PC-9 (cell line): ENCODE measurements at regions not wholly inside any gene's neighbourhood (a gene's known extent, or its start where the extent isn't known, plus 50 kb on each side); places are given as distances from the start of the nearest gene placed in this dataset.

Source experiments
- BruUV-seq: library from RNA; stranded (reverse); fragments of 400-500 nt; replicated peaks from 2 replicates; lab custom pipeline; 2021; lab: Mats Ljungman, UMichigan
- CTCF ChIA-PET: fragments of 300-600 bp; sonication (Branson Sonifier 250); formaldehyde crosslinking; loops from one replicate; lab custom pipeline; 2022; ENCODE audit warnings: antibody characterized with exemption; lab: Charles Lee
- POLR2A ChIA-PET: fragments of 300-600 bp; sonication (Branson Sonifier 250); formaldehyde crosslinking; loops from one replicate; lab custom pipeline; 2022; ENCODE audit warnings: antibody characterized with exemption; ENCODE audit not compliant: unreplicated experiment; lab: Charles Lee
- DNase-seq, 2 experiments: peaks; one replicate each; pipeline versions ENCODE4 v3.0.0 to v3.0.0-alpha.2; 2015 to 2022; ENCODE audit warnings: mixed read lengths in 1 of 2
- H2AFZ ChIP-seq: fragments of 200-600 bp; sonication (generic); 2 replicates; pipeline ENCODE4 v1.8.1; 2017; ENCODE audit warnings: antibody characterized with exemption
- H3F3A ChIP-seq: fragments of 200-600 bp; sonication (generic); 2 replicates; pipeline ENCODE4 v1.8.1; 2017; ENCODE audit warnings: antibody characterized with exemption, mild to moderate bottlenecking, low read depth; ENCODE audit not compliant: insufficient read depth
- H3K27ac ChIP-seq: fragments of 200-600 bp; sonication (generic); 2 replicates; pipeline ENCODE4 v1.6.1; 2016; ENCODE audit warnings: mixed run types
- H3K27me3 ChIP-seq: fragments of 200-600 bp; sonication (generic); 2 replicates; pipeline ENCODE4 v1.6.1; 2016; ENCODE audit warnings: low read depth, mixed run types; ENCODE audit not compliant: insufficient read depth
- H3K36me3 ChIP-seq: fragments of 200-600 bp; sonication (generic); 2 replicates; pipeline ENCODE4 v1.6.1; 2016; ENCODE audit warnings: low read depth, mixed run types
- H3K4me1 ChIP-seq: fragments of 200-600 bp; sonication (generic); replicated peaks from 2 replicates; pipeline ENCODE4 v1.6.1; 2016; ENCODE audit warnings: mixed run types; ENCODE audit not compliant: insufficient read depth
- H3K4me2 ChIP-seq: fragments of 200-600 bp; sonication (generic); 2 replicates; pipeline ENCODE4 v1.6.1; 2017; ENCODE audit warnings: mixed run types
- H3K4me3 ChIP-seq: fragments of 200-600 bp; sonication (generic); 2 replicates; pipeline ENCODE4 v1.6.1; 2016; ENCODE audit warnings: mixed run types
- H3K79me2 ChIP-seq: fragments of 200-600 bp; sonication (generic); 2 replicates; pipeline ENCODE4 v1.6.1; 2017; ENCODE audit warnings: low read depth, mixed run types
- H3K9me2 ChIP-seq: fragments of 200-600 bp; sonication (generic); 2 replicates; pipeline ENCODE4 v1.8.1; 2017; ENCODE audit warnings: mild to moderate bottlenecking; ENCODE audit not compliant: insufficient read depth
- H3K9me3 ChIP-seq: fragments of 200-600 bp; sonication (generic); 2 replicates; pipeline ENCODE4 v1.8.1; 2016; ENCODE audit warnings: low read depth; ENCODE audit not compliant: insufficient read depth
- H4K20me1 ChIP-seq: fragments of 200-600 bp; sonication (generic); 2 replicates; pipeline ENCODE4 v1.8.1; 2017; ENCODE audit not compliant: insufficient read depth
- EZH2 ChIP-seq: fragments of 200-600 bp; sonication (generic); IDR thresholded peaks from 2 replicates; pipeline ENCODE4 v1.8.0; 2017; ENCODE audit warnings: antibody characterized with exemption, low read depth
- intact Hi-C: fragments of 100-400 bp; cut with micrococcal nuclease; formaldehyde crosslinking; loops from one replicate; pipeline ENCODE4 v1.10.0; 2022; ENCODE audit not compliant: unreplicated experiment
- TF ChIP-seq, protein P1 (sequence below): fragments of 200-600 bp; sonication (generic); conservative IDR thresholded peaks from 2 replicates; pipeline ENCODE4 v1.6.1; 2017; ENCODE audit warnings: mixed run types, antibody characterized with exemption, mild to moderate bottlenecking, moderate library complexity

DNA sequence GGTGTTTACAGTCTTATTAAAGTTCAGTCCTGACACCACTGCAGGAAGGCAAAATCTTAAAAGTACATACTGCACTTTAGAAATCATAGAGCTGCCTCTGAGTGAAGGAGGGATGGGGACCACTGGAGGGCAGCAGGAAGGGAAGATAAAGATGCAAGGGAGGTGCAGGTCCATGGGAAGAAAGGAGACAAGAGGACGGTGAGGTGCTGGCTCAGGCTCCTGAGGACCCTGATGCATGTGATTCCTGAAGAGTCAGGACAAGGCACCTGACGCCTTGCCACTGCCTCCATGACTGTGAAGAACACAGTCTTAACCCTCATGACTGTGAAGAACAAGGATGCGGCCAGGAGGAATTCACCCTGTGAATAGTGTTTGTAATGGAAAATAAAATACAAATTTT is 116.2 kb upstream of the NPAS2 start:
- Histone ChIP-seq H3K4me3 (no peak overlapping the region), H3K9me3 (no peaks in the 10 kb centered on the region), H4K20me1 (no peaks in the 10 kb centered on the region), H2AFZ (no peak overlapping the region), H3K4me1 (no peaks in the 10 kb centered on the region), H3K79me2 (no peaks in the 10 kb centered on the region), H3K36me3 (no peaks in the 10 kb centered on the region), H3K27ac (no peak overlapping the region), H3K4me2 (no peak overlapping the region), H3K9me2 (no peaks in the 10 kb centered on the region), H3K27me3 (no peaks in the 10 kb centered on the region), H3F3A (no peaks in the 10 kb centered on the region)
- CTCF ChIA-PET, result no interaction called here
- BruUV-seq, result no TSS peak
- no peak for TF ChIP-seq EZH2
- TF ChIP-seq, protein P1, sequence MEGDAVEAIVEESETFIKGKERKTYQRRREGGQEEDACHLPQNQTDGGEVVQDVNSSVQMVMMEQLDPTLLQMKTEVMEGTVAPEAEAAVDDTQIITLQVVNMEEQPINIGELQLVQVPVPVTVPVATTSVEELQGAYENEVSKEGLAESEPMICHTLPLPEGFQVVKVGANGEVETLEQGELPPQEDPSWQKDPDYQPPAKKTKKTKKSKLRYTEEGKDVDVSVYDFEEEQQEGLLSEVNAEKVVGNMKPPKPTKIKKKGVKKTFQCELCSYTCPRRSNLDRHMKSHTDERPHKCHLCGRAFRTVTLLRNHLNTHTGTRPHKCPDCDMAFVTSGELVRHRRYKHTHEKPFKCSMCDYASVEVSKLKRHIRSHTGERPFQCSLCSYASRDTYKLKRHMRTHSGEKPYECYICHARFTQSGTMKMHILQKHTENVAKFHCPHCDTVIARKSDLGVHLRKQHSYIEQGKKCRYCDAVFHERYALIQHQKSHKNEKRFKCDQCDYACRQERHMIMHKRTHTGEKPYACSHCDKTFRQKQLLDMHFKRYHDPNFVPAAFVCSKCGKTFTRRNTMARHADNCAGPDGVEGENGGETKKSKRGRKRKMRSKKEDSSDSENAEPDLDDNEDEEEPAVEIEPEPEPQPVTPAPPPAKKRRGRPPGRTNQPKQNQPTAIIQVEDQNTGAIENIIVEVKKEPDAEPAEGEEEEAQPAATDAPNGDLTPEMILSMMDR, result no peak
- POLR2A ChIA-PET, result no interaction called here
- intact Hi-C loops, result no loop called here
- no peak for DNase-seq

DNA sequence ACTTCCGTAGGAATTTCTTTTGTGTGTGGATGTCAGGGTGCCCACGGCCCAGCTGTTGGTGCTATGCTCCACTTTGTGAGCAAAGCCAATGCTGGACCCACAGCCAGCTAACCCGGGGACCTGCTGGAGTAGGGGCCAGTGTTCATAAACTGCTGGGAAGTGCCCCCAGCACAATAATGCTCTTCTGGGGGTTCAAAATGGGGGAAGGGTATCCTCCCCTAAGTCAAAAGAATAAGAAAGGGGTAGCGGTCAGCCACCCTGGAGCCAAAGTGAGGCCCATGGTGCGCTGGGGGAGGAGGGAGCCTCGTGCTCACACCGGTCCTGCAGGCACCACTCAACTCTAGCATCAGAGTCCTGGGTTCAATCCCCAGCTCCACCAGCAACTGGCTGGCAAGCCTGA is 115.8 kb upstream of the NPAS2 start:
- Histone ChIP-seq H3K27ac (no peak overlapping the region), H3K27me3 (no peaks in the 10 kb centered on the region), H4K20me1 (no peaks in the 10 kb centered on the region), H3F3A (no peaks in the 10 kb centered on the region), H3K4me1 (no peaks in the 10 kb centered on the region), H3K79me2 (no peaks in the 10 kb centered on the region), H2AFZ (no peak overlapping the region), H3K4me2 (no peak overlapping the region), H3K9me2 (no peaks in the 10 kb centered on the region), H3K4me3 (no peak overlapping the region), H3K36me3 (no peaks in the 10 kb centered on the region), H3K9me3 (no peaks in the 10 kb centered on the region)
- intact Hi-C loops, result no loop called here
- POLR2A ChIA-PET, result no interaction called here
- no peak for DNase-seq
- CTCF ChIA-PET, result no interaction called here
- BruUV-seq, result no TSS peak
- TF ChIP-seq EZH2, result no peak
- TF ChIP-seq, protein P1, result no peak

DNA sequence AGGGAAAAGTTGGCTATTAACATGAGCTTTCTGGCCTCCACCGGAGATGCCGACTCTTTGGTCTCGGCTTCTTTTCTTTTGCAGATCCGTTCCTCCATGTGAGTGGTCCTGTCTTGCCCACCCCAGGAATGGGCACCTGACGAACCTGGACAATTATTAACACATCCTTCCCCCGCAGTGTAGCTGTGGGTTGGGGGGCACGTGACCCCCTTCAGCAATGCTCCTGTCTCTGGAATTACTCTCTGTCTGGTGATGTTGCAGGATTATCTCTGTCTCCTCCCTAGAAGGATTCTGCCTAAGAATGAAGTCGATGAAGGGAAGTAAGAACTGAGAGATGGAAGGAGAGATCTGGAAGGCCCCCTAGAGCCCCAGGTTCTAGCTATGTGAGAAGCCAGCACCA is 115.2 kb upstream of the NPAS2 start:
- H3K36me3 ChIP-seq, result no peaks in the 10 kb centered on the region
- H4K20me1 ChIP-seq, result no peaks in the 10 kb centered on the region
- no peak overlapping the region for H2AFZ ChIP-seq
- H3K9me3 ChIP-seq, result no peaks in the 10 kb centered on the region
- H3K4me1 ChIP-seq, result no peaks in the 10 kb centered on the region
- intact Hi-C loops, result no loop called here
- DNase-seq, result no peak
- no peaks in the 10 kb centered on the region for H3F3A ChIP-seq
- H3K27me3 ChIP-seq, result no peaks in the 10 kb centered on the region
- ChIA-PET POLR2A (no interaction called here), CTCF (no interaction called here)
- H3K27ac ChIP-seq, result no peak overlapping the region
- no peak for TF ChIP-seq EZH2
- TF ChIP-seq, protein P1, result no peak
- no peak overlapping the region for H3K4me2 ChIP-seq
- BruUV-seq, result no TSS peak
- H3K79me2 ChIP-seq, result no peaks in the 10 kb centered on the region
- no peak overlapping the region for H3K4me3 ChIP-seq
- H3K9me2 ChIP-seq, result no peaks in the 10 kb centered on the region
